ENCODE measurements at regions not wholly inside any gene's neighbourhood (a gene's known extent, or its start where the extent isn't known, plus 50 kb on each side); places are given as distances from the start of the nearest gene placed in this dataset.

GRCh38 chr5:168086746-168087145, 204.7 kb upstream of the WWC1 start:
- peak; percentile 35 for ATAC-seq
- POLR2A ChIA-PET, result no interaction called here

More at GRCh38 chr5:168086746-168087145, 204.7 kb upstream of the WWC1 start:
- 0% methylated on average over 2 of the region's 2 CpGs for WGBS (ENCODE audit: low lambda C conversion rate)
- intact Hi-C loops (cut with micrococcal nuclease; ENCODE audit: unreplicated experiment) (no loop called here), in situ Hi-C loops (cut with HindIII; ENCODE audit: extremely low pct_ligation_motif_present, low pct_unique_long_range_greater_than_20kb) (no loop called here)
- BruUV-seq (replicated peaks), result no TSS peak
- H3K9me3 ChIP-seq (ENCODE audit: low read length), result no peaks in the 10 kb centered on the region
- TF ChIP-seq ZKSCAN5 (CRISPR knock-in tag; IDR thresholded peaks at IDR 0.05), result no peak
- TF ChIP-seq ELK4 (CRISPR knock-in tag; IDR thresholded peaks at IDR 0.05; ENCODE audit: borderline replicate concordance), result no peak
- no peak for TF ChIP-seq KDM4B (CRISPR knock-in tag; IDR thresholded peaks at IDR 0.05)
- TF ChIP-seq MEIS1 (CRISPR knock-in tag; IDR thresholded peaks at IDR 0.05; ENCODE audit: borderline replicate concordance), result no peak
- TF ChIP-seq PRMT3 (CRISPR knock-in tag; IDR thresholded peaks at IDR 0.05; ENCODE audit: borderline replicate concordance, low read depth), result no peak
- no peak for TF ChIP-seq ZUFSP (CRISPR knock-in tag; IDR thresholded peaks at IDR 0.05; ENCODE audit: borderline replicate concordance)
- TF ChIP-seq IRF2 (CRISPR knock-in tag; IDR thresholded peaks at IDR 0.05), result no peak
- TF ChIP-seq REST (IDR thresholded peaks at IDR 0.05; ENCODE audit: borderline replicate concordance in 1 of 2, low read depth in 1 of 2, low read length in 2 of 2), result no peak
- no peak for TF ChIP-seq NCOA5 (CRISPR knock-in tag; IDR thresholded peaks at IDR 0.05)
- TF ChIP-seq SIX4 (CRISPR knock-in tag; IDR thresholded peaks at IDR 0.05), result no peak
- no peak for TF ChIP-seq ZNF784 (CRISPR knock-in tag; IDR thresholded peaks at IDR 0.05; ENCODE audit: borderline replicate concordance)
- no peak for TF ChIP-seq ZNF446 (CRISPR knock-in tag; IDR thresholded peaks at IDR 0.05)
- no peak for TF ChIP-seq ZNF136 (CRISPR knock-in tag; IDR thresholded peaks at IDR 0.05; ENCODE audit: low read depth)
- no peak for TF ChIP-seq ARID5B (CRISPR knock-in tag; IDR thresholded peaks at IDR 0.05)
- H2AFZ ChIP-seq (ENCODE audit: low read length), result no peak overlapping the region
- FAIRE-seq (no peak), DNase-seq (ENCODE audit: low spot score) (no peak)
- no peaks in the 10 kb centered on the region for H4K20me1 ChIP-seq (ENCODE audit: insufficient read depth, low read length)
- H3K36me3 ChIP-seq (replicated peaks in 1 of 2; ENCODE audit: control insufficient read depth in 1 of 2, insufficient read depth in 2 of 2, low read length in 2 of 2), result no peaks in the 10 kb centered on the region
- H3K4me1 ChIP-seq (ENCODE audit: insufficient read depth, low read length), result no peaks in the 10 kb centered on the region
- no peak overlapping the region for H3K27ac ChIP-seq (ENCODE audit: extremely low read length, insufficient read depth, low read length)
- CTCF ChIA-PET (ENCODE audit: low intra/inter-chr PET ratio, low total read pairs), result no interaction called here
- no peak overlapping the region for H3K9ac ChIP-seq (ENCODE audit: insufficient read depth, low read depth, low read length)
- no peak overlapping the region for H3K4me3 ChIP-seq (replicated peaks in 1 of 3; ENCODE audit: insufficient read depth in 1 of 3, low read depth in 2 of 3, low read length in 3 of 3)
- H3K27me3 ChIP-seq (ENCODE audit: control insufficient read depth in 1 of 2, insufficient read depth in 2 of 2, low read length in 2 of 2), result no peaks in the 10 kb centered on the region
- no peak overlapping the region for H3K4me2 ChIP-seq (ENCODE audit: low read depth, low read length)
- no peaks in the 10 kb centered on the region for H3K79me2 ChIP-seq (ENCODE audit: insufficient read depth, low read length)
